Astrocyte of the cerebellum (primary cell): ENCODE measurements at regions not wholly inside any gene's neighbourhood (a gene's known extent, or its start where the extent isn't known, plus 50 kb on each side); places are given as distances from the start of the nearest gene placed in this dataset.

Experiments
- DNase-seq: peaks from one replicate; pipeline ENCODE4 v3.0.0-alpha.2; 2011; ENCODE audit warnings: low read depth
- H3K4me3 ChIP-seq: 2 replicates; pipeline ENCODE4 v1.5.1; 2011; ENCODE audit warnings: mild to moderate bottlenecking, low read depth, low read length, moderate library complexity
- CTCF ChIP-seq: IDR thresholded peaks from 2 replicates; pipeline ENCODE4 v1.5.1; 2012; ENCODE audit warnings: low read length, low read depth, moderate library complexity, mild to moderate bottlenecking; ENCODE audit errors: missing control alignments
- in situ Hi-C: cut with HindIII; loops from 2 replicates; pipeline ENCODE4 v1.10.0; 2017; ENCODE audit warnings: low sequenced_read_pairs

DNA sequence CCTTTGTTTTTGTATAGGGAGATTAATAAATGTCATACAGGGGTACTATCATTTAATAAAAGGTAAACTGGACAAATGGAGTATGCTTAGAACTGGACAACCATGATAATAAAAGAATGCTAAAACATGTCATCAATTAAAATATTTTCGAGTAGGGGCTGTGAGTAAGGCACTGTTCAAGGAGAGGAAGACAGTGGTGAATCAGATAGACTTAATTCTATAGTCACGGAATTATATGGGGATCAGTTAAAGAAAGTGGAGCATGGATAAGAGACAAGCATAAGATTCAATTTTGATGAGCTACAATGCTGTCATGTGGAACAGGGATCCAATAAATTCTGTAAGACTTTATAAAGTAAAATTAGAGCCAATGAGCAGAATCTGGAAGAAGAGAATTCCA is 104.5 kb downstream of the HMHB1 start:
- no peak for TF ChIP-seq CTCF
- no peak for DNase-seq
- in situ Hi-C loops = no loop called here
- H3K4me3 ChIP-seq = no peak overlapping the region

DNA sequence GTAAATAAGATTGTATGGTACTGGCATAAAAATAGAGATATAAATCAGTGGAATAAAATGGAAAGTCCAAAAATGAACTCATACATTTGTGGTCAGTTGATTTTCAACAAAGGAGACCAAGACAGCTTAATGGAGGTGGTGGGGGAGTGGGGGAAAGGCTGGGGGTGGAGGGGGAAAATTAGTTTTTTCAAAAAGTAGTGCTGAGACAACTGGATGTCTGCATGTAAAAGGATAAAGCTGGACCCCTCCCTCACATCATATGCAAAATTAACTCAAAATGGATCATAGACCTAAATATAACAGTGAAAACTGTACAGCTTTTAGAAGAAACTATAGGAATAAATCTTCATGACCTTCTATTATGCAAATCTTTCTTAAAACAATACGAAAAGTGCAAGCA is 107.0 kb downstream of the HMHB1 start:
- no peak for TF ChIP-seq CTCF
- no peak overlapping the region for H3K4me3 ChIP-seq
- DNase-seq = no peak
- in situ Hi-C loops = no loop called here

GRCh38 chr5:143920772-143921171 is 108.8 kb downstream of the HMHB1 start:
- no peak for TF ChIP-seq CTCF

DNA sequence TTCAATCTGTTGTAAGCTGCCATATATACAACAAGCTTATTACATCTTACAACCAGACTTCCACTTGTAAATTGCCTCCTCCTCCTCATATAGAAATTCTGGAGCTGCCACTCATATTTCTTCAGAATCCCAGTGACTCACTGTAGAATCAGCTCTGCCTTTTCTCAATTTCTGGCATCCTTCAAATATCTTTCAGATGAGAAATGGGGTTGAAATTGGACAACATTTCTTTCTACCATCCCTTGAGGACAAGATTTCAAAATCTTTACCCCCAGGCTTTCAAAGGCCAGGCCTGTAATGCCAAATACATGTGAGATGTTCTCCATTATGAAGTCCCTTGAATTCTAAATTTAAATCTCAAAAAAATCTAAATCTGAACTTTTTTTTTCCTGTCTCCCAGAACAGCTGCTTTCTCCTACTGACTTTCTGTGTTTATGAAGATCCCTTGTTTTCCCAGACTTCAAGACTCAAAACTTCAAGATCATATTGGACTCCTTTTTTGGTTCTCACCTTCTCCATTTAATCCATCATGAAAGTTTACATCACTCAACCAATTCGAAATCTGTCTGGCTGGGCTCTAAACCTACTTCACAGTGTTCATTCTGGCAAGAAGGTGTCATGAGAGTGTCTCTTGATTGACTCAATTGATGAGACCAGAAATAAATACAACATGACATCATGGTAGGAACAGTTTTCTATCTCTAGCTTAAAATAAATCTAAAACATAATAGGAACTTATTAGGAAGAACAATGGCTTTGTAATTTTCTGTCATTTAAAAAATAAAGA is 109.8 kb downstream of the HMHB1 start:
- in situ Hi-C loops = no loop called here
- TF ChIP-seq CTCF = no peak
- H3K4me3 ChIP-seq = no peak overlapping the region
- DNase-seq = no peak

More at GRCh38 chr5:143920772-143921171, 108.8 kb downstream of the HMHB1 start:
- no peak for DNase-seq
- no peak overlapping the region for H3K4me3 ChIP-seq
- in situ Hi-C loops = no loop called here

DNA sequence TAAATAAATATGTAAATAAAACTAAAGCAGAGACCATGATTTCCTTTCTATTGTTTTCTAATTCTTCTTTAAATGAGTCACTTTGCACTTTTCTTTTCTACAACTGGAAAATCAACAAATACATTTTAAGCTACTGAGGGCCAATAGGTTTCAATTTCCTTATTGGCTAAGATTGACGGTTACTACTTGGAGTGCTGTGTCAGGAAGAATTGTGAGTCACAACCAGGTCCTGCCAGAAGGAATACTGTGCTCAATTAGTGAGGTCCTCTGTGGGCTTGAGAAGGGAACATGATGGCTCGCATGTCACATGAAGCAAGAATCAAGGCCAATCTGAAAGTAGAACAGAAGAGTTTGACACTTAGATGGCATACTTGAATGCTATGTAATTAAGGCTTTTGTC is 110.8 kb downstream of the HMHB1 start:
- no peak for DNase-seq
- H3K4me3 ChIP-seq = no peak overlapping the region
- no peak for TF ChIP-seq CTCF
- in situ Hi-C loops = no loop called here

DNA sequence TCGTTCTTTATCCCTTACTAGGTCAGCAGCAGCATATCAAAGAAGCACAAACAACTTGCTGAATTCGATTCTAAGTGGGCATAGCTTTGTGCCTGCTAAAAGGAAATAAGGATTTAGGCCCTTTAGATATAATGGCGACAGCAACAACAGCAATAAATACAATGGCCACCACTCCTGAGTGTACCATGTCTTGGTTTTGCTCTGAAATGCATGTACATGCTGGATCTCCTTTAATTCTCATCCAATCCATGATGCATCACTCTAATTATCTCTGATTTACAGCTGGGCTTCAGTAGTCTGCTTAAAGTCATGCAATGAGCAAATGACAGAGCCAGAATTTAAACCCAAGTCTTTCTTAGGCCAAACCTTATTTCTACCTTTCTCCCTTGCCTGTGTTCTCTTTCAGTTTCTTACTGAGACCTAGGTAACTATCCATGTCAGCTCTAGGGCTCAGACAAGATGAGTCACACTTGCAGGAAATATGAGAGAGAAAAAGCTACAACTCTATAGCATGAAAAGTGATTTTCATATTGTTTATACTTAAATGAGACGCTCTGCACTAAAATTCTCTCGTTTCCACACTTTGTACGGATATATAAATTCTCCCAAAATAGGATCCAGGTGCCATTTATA is 111.8 kb downstream of the HMHB1 start:
- no peak for DNase-seq
- in situ Hi-C loops = no loop called here
- no peak overlapping the region for H3K4me3 ChIP-seq
- TF ChIP-seq CTCF = no peak
